Muscle layer of duodenum (tissue), 2 donors: ENCODE measurements at regions not wholly inside any gene's neighbourhood (a gene's known extent, or its start where the extent isn't known, plus 50 kb on each side); places are given as distances from the start of the nearest gene placed in this dataset.
"Not testable (repeated sequence)": the region's sequence is repeated elsewhere in the genome, so short reads cannot be mapped to it uniquely, and the experiment has no call there.

Source experiments
- H3K27ac ChIP-seq: one replicate; pipeline ENCODE4 v1.7.0; 2013; ENCODE audit warnings: mild to moderate bottlenecking, low read length
- H3K27me3 ChIP-seq: one replicate; pipeline ENCODE4 v1.7.0; 2013; ENCODE audit warnings: low read depth, mild to moderate bottlenecking, control low read depth, low read length
- H3K36me3 ChIP-seq, 2 donors: one replicate each; pipeline ENCODE4 v1.7.0; 2013; ENCODE audit warnings: low read length in 2 of 2, control low read depth in 1 of 2, mild to moderate bottlenecking in 1 of 2; ENCODE audit not compliant: insufficient read depth in 2 of 2, control insufficient read depth in 1 of 2
- H3K4me1 ChIP-seq, 2 donors: one replicate each; pipeline ENCODE4 v1.7.0; 2013; ENCODE audit warnings: low read length in 2 of 2, mild to moderate bottlenecking in 2 of 2, control low read depth in 1 of 2, moderate library complexity in 1 of 2; ENCODE audit not compliant: insufficient read depth in 2 of 2, control insufficient read depth in 1 of 2
- H3K4me3 ChIP-seq, 2 donors: one replicate each; pipeline ENCODE4 v1.7.0; 2013; ENCODE audit warnings: low read length in 2 of 2, low read depth in 1 of 2, mild to moderate bottlenecking in 1 of 2
- H3K9me3 ChIP-seq, 2 donors: one replicate each; pipeline ENCODE4 v1.7.0; 2013; ENCODE audit warnings: low read length in 2 of 2, control low read depth in 1 of 2, mild to moderate bottlenecking in 1 of 2; ENCODE audit not compliant: control insufficient read depth in 1 of 2
- donor health status: healthy.

- H3K4me3 ChIP-seq: no peak overlapping the region
- no peak overlapping the region for H3K27ac ChIP-seq
- H3K9me3 ChIP-seq: no peaks in the 10 kb centered on the region
- H3K4me1 ChIP-seq: no peaks in the 10 kb centered on the region
- H3K36me3 ChIP-seq: no peaks in the 10 kb centered on the region
- H3K27me3 ChIP-seq: no peaks in the 10 kb centered on the region
These were observed 319.9 kb downstream of the TSN start for GRCh38 chr2:122075381-122075780.

GRCh38 chr2:122077114-122077513 is 321.7 kb downstream of the TSN start:
- Histone ChIP-seq H3K27ac (no peak overlapping the region), H3K4me1 (no peaks in the 10 kb centered on the region), H3K9me3 (no peaks in the 10 kb centered on the region), H3K4me3 (no peak overlapping the region), H3K27me3 (no peaks in the 10 kb centered on the region), H3K36me3 (no peaks in the 10 kb centered on the region)

GRCh38 chr2:122077771-122078170 is 322.3 kb downstream of the TSN start:
- Histone ChIP-seq H3K27ac (no peak overlapping the region), H3K36me3 (no peaks in the 10 kb centered on the region), H3K4me3 (no peak overlapping the region), H3K4me1 (no peaks in the 10 kb centered on the region), H3K9me3 (no peaks in the 10 kb centered on the region), H3K27me3 (no peaks in the 10 kb centered on the region)

GRCh38 chr2:122078451-122078850 is 323.0 kb downstream of the TSN start:
- H3K27me3 ChIP-seq: no peaks in the 10 kb centered on the region
- H3K4me1 ChIP-seq: no peaks in the 10 kb centered on the region
- no peaks in the 10 kb centered on the region for H3K9me3 ChIP-seq
- no peak overlapping the region for H3K4me3 ChIP-seq
- H3K27ac ChIP-seq: no peak overlapping the region
- H3K36me3 ChIP-seq: no peaks in the 10 kb centered on the region

GRCh38 chr2:122079844-122080243 is 324.4 kb downstream of the TSN start:
- no peaks in the 10 kb centered on the region for H3K36me3 ChIP-seq
- H3K27ac ChIP-seq: no peak overlapping the region
- H3K27me3 ChIP-seq: no peaks in the 10 kb centered on the region
- H3K4me3 ChIP-seq: no peak overlapping the region
- H3K4me1 ChIP-seq: no peaks in the 10 kb centered on the region
- H3K9me3 ChIP-seq: no peaks in the 10 kb centered on the region

GRCh38 chr2:122080316-122080715 is 324.9 kb downstream of the TSN start:
- Histone ChIP-seq H3K9me3 (no peaks in the 10 kb centered on the region), H3K4me1 (no peaks in the 10 kb centered on the region), H3K27ac (no peak overlapping the region), H3K4me3 (no peak overlapping the region), H3K27me3 (no peaks in the 10 kb centered on the region), H3K36me3 (no peaks in the 10 kb centered on the region)

GRCh38 chr2:122080871-122081270 is 325.4 kb downstream of the TSN start:
- Histone ChIP-seq H3K4me1 (no peaks in the 10 kb centered on the region), H3K27me3 (no peaks in the 10 kb centered on the region), H3K9me3 (no peaks in the 10 kb centered on the region), H3K36me3 (no peaks in the 10 kb centered on the region), H3K4me3 (no peak overlapping the region), H3K27ac (no peak overlapping the region)

GRCh38 chr2:122081751-122082150 is 326.3 kb downstream of the TSN start:
- no peaks in the 10 kb centered on the region for H3K27me3 ChIP-seq
- H3K4me1 ChIP-seq: no peaks in the 10 kb centered on the region
- H3K36me3 ChIP-seq: no peaks in the 10 kb centered on the region
- no peak overlapping the region for H3K4me3 ChIP-seq
- H3K9me3 ChIP-seq: no peaks in the 10 kb centered on the region
- H3K27ac ChIP-seq: no peak overlapping the region

- Histone ChIP-seq H3K4me3 (no peak overlapping the region), H3K27ac (no peak overlapping the region), H3K27me3 (no peaks in the 10 kb centered on the region), H3K36me3 (no peaks in the 10 kb centered on the region), H3K4me1 (no peaks in the 10 kb centered on the region), H3K9me3 (no peaks in the 10 kb centered on the region)
These were observed 328.0 kb downstream of the TSN start for GRCh38 chr2:122083256-122084048.

- not testable (repeated sequence) for H3K36me3 ChIP-seq, H3K27me3 ChIP-seq, H3K4me3 ChIP-seq, H3K9me3 ChIP-seq, H3K4me1 ChIP-seq, H3K27ac ChIP-seq
These were observed 330.2 kb downstream of the TSN start for GRCh38 chr2:122085672-122086071.

GRCh38 chr2:122094557-122094956 is 339.1 kb downstream of the TSN start:
- Histone ChIP-seq H3K9me3 (no peaks in the 10 kb centered on the region), H3K27ac (no peak overlapping the region), H3K36me3 (no peaks in the 10 kb centered on the region), H3K27me3 (no peaks in the 10 kb centered on the region), H3K4me1 (no peaks in the 10 kb centered on the region), H3K4me3 (no peak overlapping the region)

GRCh38 chr2:122096761-122097160 is 341.3 kb downstream of the TSN start:
- Histone ChIP-seq H3K27ac (no peak overlapping the region), H3K4me1 (no peaks in the 10 kb centered on the region), H3K9me3 (no peaks in the 10 kb centered on the region), H3K36me3 (no peaks in the 10 kb centered on the region), H3K4me3 (no peak overlapping the region), H3K27me3 (no peaks in the 10 kb centered on the region)
